ENCODE measurements at regions not wholly inside any gene's neighbourhood (a gene's known extent, or its start where the extent isn't known, plus 50 kb on each side); places are given as distances from the start of the nearest gene placed in this dataset.

- TF ChIP-seq NRF1 (IDR thresholded peaks at IDR 0.05; ENCODE audit: low read depth, low read length) = no peak
- TF ChIP-seq CTCF (IDR thresholded peaks at IDR 0.05) = no peak
- TF ChIP-seq MXI1 (IDR thresholded peaks at IDR 0.05; ENCODE audit: low read depth, low read length) = no peak
- no peak for TF ChIP-seq EP300 (IDR thresholded peaks at IDR 0.05; ENCODE audit: borderline replicate concordance in 1 of 2, low read depth in 1 of 2, low read length in 1 of 2)
- no peak for TF ChIP-seq CHD2 (IDR thresholded peaks at IDR 0.05; ENCODE audit: low read length, partially characterized antibody)
- TF ChIP-seq MAX (IDR thresholded peaks at IDR 0.05; ENCODE audit: low read depth) = no peak
- TF ChIP-seq FOXJ3 (CRISPR knock-in tag; IDR thresholded peaks at IDR 0.05) = no peak
- no peak for TF ChIP-seq GABPA (IDR thresholded peaks at IDR 0.05; ENCODE audit: low read depth)
- TF ChIP-seq TCF12 (IDR thresholded peaks at IDR 0.05) = no peak
- TF ChIP-seq RXRA (IDR thresholded peaks at IDR 0.05; ENCODE audit: borderline replicate concordance, low read depth) = no peak
- TF ChIP-seq EZH2phosphoT487 (IDR thresholded peaks at IDR 0.05; ENCODE audit: borderline replicate concordance, low read depth) = no peak
- TF ChIP-seq USF2 (IDR thresholded peaks at IDR 0.05; ENCODE audit: borderline replicate concordance, low read depth, low read length) = no peak
These were observed 140.7 kb upstream of the ANKRD1 start for GRCh38 chr10:91061608-91062007.

Measured in SK-N-SH (cell line).